Keratinocyte (primary cell): ENCODE measurements at regions not wholly inside any gene's neighbourhood (a gene's known extent, or its start where the extent isn't known, plus 50 kb on each side); places are given as distances from the start of the nearest gene placed in this dataset.

Experiments used
- CTCF ChIP-seq, 3 experiments: IDR thresholded peaks in 1 of 3; conservative IDR thresholded peaks in 1 of 3; optimal IDR thresholded peaks in 1 of 3; 2 replicates in 2 of 3; 3 replicates in 1 of 3; pipeline versions ENCODE3 to v1.5.1; 2011; ENCODE audit warnings: low read length in 3 of 3, mild to moderate bottlenecking in 3 of 3, moderate library complexity in 2 of 3, control low read depth in 1 of 3, inconsistent platforms in 1 of 3; ENCODE audit not compliant: insufficient read depth in 2 of 3; ENCODE audit errors: extremely low read depth in 1 of 3
- EZH2 ChIP-seq: IDR thresholded peaks from one replicate; pipeline ENCODE4 v1.6.1; 2012; ENCODE audit warnings: inconsistent platforms, mild to moderate bottlenecking, low read length, moderate library complexity

- no peak for TF ChIP-seq CTCF (optimal IDR thresholded peaks at IDR 0.05 in 1 of 3, IDR thresholded peaks at IDR 0.05 in 1 of 3, conservative IDR thresholded peaks at IDR 0.05 in 1 of 3; ENCODE audit: extremely low read depth in 1 of 3, insufficient read depth in 2 of 3, low read length in 3 of 3)
- TF ChIP-seq EZH2, result no peak
These were observed 447.5 kb upstream of the GRIN3A start for GRCh38 chr9:102185962-102186361.
